SK-N-SH treated with all-trans-retinoic acid at 6 μM for 48 hours (cell line): ENCODE measurements at regions not wholly inside any gene's neighbourhood (a gene's known extent, or its start where the extent isn't known, plus 50 kb on each side); places are given as distances from the start of the nearest gene placed in this dataset.

ENCODE experiments used
- ATAC-seq: fragments of 200-7000 bp; cut with Tn5 transposase; 3 replicates; pipeline ENCODE4 v1.9.1; 2020; ENCODE audit warnings: mild to moderate bottlenecking, moderate library complexity
- ARNTL ChIP-seq: fragments of 450-650 bp; formaldehyde crosslinking; IDR thresholded peaks from 2 replicates; pipeline ENCODE4 v1.5.0; 2020; ENCODE audit warnings: low read depth, mild to moderate bottlenecking, moderate library complexity, borderline replicate concordance
- BACH2 ChIP-seq: fragments of 250-450 bp; sonication (Bioruptor Pico); IDR thresholded peaks from 2 replicates; pipeline ENCODE4 v1.9.0; 2021; ENCODE audit warnings: mild to moderate bottlenecking, borderline replicate concordance
- CSDC2 ChIP-seq: fragments of 250-450 bp; sonication (Bioruptor Pico); IDR thresholded peaks from 2 replicates; pipeline ENCODE4 v1.5.0; 2020; ENCODE audit warnings: mild to moderate bottlenecking, moderate library complexity
- ESRRG ChIP-seq: fragments of 250-450 bp; sonication (Bioruptor Pico); IDR thresholded peaks from 2 replicates; pipeline ENCODE4 v1.6.1; 2021; ENCODE audit warnings: mild to moderate bottlenecking
- GLIS3 ChIP-seq: fragments of 250-450 bp; sonication (Bioruptor Pico); IDR thresholded peaks from 2 replicates; pipeline ENCODE4 v1.5.0; 2020; ENCODE audit warnings: mild to moderate bottlenecking, moderate library complexity
- ISL1 ChIP-seq: fragments of 250-450 bp; sonication (Bioruptor Pico); IDR thresholded peaks from 2 replicates; pipeline ENCODE4 v2.1.2; 2022; ENCODE audit warnings: mild to moderate bottlenecking, moderate library complexity
- OSR1 ChIP-seq: fragments of 250-450 bp; sonication (Bioruptor Pico); IDR thresholded peaks from 2 replicates; pipeline ENCODE4 v1.8.0; 2022; ENCODE audit warnings: moderate library complexity, mild to moderate bottlenecking, inconsistent platforms
- PPARA ChIP-seq: fragments of 250-450 bp; sonication (Bioruptor Pico); IDR thresholded peaks from 2 replicates; pipeline ENCODE4 v1.5.0; 2020; ENCODE audit warnings: mild to moderate bottlenecking, borderline replicate concordance
- RARB ChIP-seq: fragments of 250-450 bp; sonication (Bioruptor Pico); IDR thresholded peaks from 2 replicates; pipeline ENCODE4 v1.8.0; 2021; ENCODE audit warnings: mild to moderate bottlenecking, moderate library complexity
- SNAI2 ChIP-seq: fragments of 250-450 bp; sonication (Bioruptor Pico); IDR thresholded peaks from 2 replicates; pipeline ENCODE4 v1.5.0; 2020; ENCODE audit warnings: mild to moderate bottlenecking, moderate library complexity
- TCF4 ChIP-seq: fragments of 250-450 bp; sonication (Bioruptor Pico); IDR thresholded peaks from 2 replicates; pipeline ENCODE4 v1.8.0; 2021; ENCODE audit warnings: mild to moderate bottlenecking, moderate library complexity, borderline replicate concordance
- TOX ChIP-seq: fragments of 250-450 bp; sonication (Bioruptor Pico); IDR thresholded peaks from 2 replicates; pipeline ENCODE4 v1.8.0; 2021; ENCODE audit warnings: mild to moderate bottlenecking, moderate library complexity, borderline replicate concordance
- ZC3H10 ChIP-seq: fragments of 250-450 bp; sonication (Bioruptor Pico); IDR thresholded peaks from 2 replicates; pipeline ENCODE4 v1.5.1; 2021; ENCODE audit warnings: mild to moderate bottlenecking, moderate library complexity
- ZFP3 ChIP-seq: fragments of 250-450 bp; sonication (Bioruptor Pico); IDR thresholded peaks from 2 replicates; pipeline ENCODE4 v1.5.0; 2020; ENCODE audit warnings: mild to moderate bottlenecking, moderate library complexity
- ZFP30 ChIP-seq: fragments of 450-650 bp; formaldehyde crosslinking; IDR thresholded peaks from 2 replicates; pipeline ENCODE4 v1.5.0; 2022; ENCODE audit warnings: mild to moderate bottlenecking, moderate library complexity
- ZNF565 ChIP-seq: fragments of 450-650 bp; formaldehyde crosslinking; conservative IDR thresholded peaks from 2 replicates; pipeline ENCODE4 v1.5.0; 2020; ENCODE audit warnings: low read depth, mild to moderate bottlenecking, moderate library complexity
- ZNF70 ChIP-seq: fragments of 450-650 bp; formaldehyde crosslinking; IDR thresholded peaks from 2 replicates; pipeline ENCODE4 v1.5.0; 2020; ENCODE audit warnings: mild to moderate bottlenecking, moderate library complexity
- ZNF8 ChIP-seq: fragments of 450-650 bp; formaldehyde crosslinking; IDR thresholded peaks from 2 replicates; pipeline ENCODE4 v1.5.0; 2020; ENCODE audit warnings: mild to moderate bottlenecking, moderate library complexity
- TF ChIP-seq, protein P1 (sequence below): fragments of 250-450 bp; sonication (Bioruptor Pico); IDR thresholded peaks from 2 replicates; pipeline ENCODE4 v1.8.0; 2021; ENCODE audit warnings: low read depth, mild to moderate bottlenecking, moderate library complexity, borderline replicate concordance
- TF ChIP-seq, protein P2 (sequence below): fragments of 250-450 bp; sonication (Bioruptor Pico); IDR thresholded peaks from 2 replicates; pipeline ENCODE4 v1.8.0; 2020; ENCODE audit warnings: mild to moderate bottlenecking, moderate library complexity, borderline replicate concordance
- TF ChIP-seq, protein P3 (sequence below): fragments of 250-450 bp; sonication (Bioruptor Pico); IDR thresholded peaks from 2 replicates; pipeline ENCODE4 v1.5.1; 2021; ENCODE audit warnings: mild to moderate bottlenecking, moderate library complexity
- TF ChIP-seq, protein P4 (sequence below): fragments of 250-450 bp; sonication (Bioruptor Pico); IDR thresholded peaks from 2 replicates; pipeline ENCODE4 v1.5.1; 2020; ENCODE audit warnings: low read depth, mild to moderate bottlenecking, moderate library complexity
- TF ChIP-seq, protein P5 (sequence below): fragments of 250-450 bp; sonication (Bioruptor Pico); IDR thresholded peaks from 2 replicates; pipeline ENCODE4 v1.5.0; 2020; ENCODE audit warnings: mild to moderate bottlenecking, moderate library complexity

DNA sequence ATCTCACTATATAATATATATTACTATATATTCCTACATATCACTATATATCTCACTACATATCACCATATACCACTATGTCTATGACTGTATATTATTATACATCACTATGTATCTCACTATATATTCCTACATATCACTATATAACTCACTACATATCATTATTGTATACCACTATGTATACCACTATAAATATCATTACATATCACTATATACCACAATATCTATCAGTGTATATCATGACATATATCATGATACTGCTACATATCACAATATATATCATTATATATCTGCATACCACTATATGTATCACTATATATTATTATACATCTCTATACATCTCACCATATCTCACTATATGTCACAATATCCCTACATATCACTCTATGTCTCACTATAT is 121.5 kb downstream of the ASCL4 start:
- no peak for ATAC-seq
- TF ChIP-seq PPARA (CRISPR knock-in tag) (no peak), BACH2 (CRISPR knock-in tag) (no peak), OSR1 (CRISPR knock-in tag) (no peak), RARB (no peak), SNAI2 (CRISPR knock-in tag) (no peak), TOX (CRISPR knock-in tag) (no peak)

DNA sequence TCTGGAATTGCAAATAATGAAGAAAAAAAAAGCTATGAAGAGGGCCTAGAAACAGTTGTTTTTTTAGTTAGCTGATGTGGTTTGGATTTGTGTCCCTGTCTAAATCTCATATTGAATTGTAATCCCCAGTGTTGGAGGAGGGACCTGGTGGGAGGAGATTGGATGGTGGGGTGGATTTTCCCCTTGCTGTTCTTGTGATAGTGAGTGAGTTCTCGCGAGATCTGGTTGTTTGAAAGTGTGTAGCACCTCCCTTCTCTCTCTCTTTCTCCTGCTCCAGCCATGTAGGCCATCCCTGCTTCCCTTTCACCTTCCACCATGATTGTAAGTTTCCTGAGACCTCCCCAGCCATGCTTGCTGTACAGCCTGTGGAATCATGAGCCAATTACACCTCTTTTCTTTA is 126.1 kb downstream of the ASCL4 start:
- no peak for ATAC-seq
- TF ChIP-seq OSR1 (CRISPR knock-in tag), result no peak
- no peak for TF ChIP-seq ISL1 (CRISPR knock-in tag)
- TF ChIP-seq GLIS3 (CRISPR knock-in tag), result no peak
- TF ChIP-seq PPARA (CRISPR knock-in tag), result no peak
- TF ChIP-seq TOX (CRISPR knock-in tag), result no peak
- no peak for TF ChIP-seq ZC3H10 (CRISPR knock-in tag)
- TF ChIP-seq, protein P1, sequence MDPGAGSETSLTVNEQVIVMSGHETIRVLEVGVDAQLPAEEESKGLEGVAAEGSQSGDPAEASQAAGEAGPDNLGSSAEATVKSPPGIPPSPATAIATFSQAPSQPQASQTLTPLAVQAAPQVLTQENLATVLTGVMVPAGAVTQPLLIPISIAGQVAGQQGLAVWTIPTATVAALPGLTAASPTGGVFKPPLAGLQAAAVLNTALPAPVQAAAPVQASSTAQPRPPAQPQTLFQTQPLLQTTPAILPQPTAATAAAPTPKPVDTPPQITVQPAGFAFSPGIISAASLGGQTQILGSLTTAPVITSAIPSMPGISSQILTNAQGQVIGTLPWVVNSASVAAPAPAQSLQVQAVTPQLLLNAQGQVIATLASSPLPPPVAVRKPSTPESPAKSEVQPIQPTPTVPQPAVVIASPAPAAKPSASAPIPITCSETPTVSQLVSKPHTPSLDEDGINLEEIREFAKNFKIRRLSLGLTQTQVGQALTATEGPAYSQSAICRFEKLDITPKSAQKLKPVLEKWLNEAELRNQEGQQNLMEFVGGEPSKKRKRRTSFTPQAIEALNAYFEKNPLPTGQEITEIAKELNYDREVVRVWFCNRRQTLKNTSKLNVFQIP (CRISPR knock-in tag), result no peak
- no peak for TF ChIP-seq ZNF70 (CRISPR knock-in tag)
- TF ChIP-seq, protein P2, sequence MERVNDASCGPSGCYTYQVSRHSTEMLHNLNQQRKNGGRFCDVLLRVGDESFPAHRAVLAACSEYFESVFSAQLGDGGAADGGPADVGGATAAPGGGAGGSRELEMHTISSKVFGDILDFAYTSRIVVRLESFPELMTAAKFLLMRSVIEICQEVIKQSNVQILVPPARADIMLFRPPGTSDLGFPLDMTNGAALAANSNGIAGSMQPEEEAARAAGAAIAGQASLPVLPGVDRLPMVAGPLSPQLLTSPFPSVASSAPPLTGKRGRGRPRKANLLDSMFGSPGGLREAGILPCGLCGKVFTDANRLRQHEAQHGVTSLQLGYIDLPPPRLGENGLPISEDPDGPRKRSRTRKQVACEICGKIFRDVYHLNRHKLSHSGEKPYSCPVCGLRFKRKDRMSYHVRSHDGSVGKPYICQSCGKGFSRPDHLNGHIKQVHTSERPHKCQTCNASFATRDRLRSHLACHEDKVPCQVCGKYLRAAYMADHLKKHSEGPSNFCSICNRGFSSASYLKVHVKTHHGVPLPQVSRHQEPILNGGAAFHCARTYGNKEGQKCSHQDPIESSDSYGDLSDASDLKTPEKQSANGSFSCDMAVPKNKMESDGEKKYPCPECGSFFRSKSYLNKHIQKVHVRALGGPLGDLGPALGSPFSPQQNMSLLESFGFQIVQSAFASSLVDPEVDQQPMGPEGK (CRISPR knock-in tag), result no peak
- TF ChIP-seq SNAI2 (CRISPR knock-in tag), result no peak
- TF ChIP-seq ESRRG (CRISPR knock-in tag), result no peak
- no peak for TF ChIP-seq ZFP3 (CRISPR knock-in tag)
- TF ChIP-seq BACH2 (CRISPR knock-in tag), result no peak
- no peak for TF ChIP-seq TCF4 (CRISPR knock-in tag)
- no peak for TF ChIP-seq ZNF8 (CRISPR knock-in tag)
- TF ChIP-seq RARB, result no peak
- TF ChIP-seq, protein P3, sequence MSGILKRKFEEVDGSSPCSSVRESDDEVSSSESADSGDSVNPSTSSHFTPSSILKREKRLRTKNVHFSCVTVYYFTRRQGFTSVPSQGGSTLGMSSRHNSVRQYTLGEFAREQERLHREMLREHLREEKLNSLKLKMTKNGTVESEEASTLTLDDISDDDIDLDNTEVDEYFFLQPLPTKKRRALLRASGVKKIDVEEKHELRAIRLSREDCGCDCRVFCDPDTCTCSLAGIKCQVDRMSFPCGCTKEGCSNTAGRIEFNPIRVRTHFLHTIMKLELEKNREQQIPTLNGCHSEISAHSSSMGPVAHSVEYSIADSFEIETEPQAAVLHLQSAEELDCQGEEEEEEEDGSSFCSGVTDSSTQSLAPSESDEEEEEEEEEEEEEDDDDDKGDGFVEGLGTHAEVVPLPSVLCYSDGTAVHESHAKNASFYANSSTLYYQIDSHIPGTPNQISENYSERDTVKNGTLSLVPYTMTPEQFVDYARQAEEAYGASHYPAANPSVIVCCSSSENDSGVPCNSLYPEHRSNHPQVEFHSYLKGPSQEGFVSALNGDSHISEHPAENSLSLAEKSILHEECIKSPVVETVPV (CRISPR knock-in tag), result no peak
- TF ChIP-seq ZNF565 (CRISPR knock-in tag), result no peak

DNA sequence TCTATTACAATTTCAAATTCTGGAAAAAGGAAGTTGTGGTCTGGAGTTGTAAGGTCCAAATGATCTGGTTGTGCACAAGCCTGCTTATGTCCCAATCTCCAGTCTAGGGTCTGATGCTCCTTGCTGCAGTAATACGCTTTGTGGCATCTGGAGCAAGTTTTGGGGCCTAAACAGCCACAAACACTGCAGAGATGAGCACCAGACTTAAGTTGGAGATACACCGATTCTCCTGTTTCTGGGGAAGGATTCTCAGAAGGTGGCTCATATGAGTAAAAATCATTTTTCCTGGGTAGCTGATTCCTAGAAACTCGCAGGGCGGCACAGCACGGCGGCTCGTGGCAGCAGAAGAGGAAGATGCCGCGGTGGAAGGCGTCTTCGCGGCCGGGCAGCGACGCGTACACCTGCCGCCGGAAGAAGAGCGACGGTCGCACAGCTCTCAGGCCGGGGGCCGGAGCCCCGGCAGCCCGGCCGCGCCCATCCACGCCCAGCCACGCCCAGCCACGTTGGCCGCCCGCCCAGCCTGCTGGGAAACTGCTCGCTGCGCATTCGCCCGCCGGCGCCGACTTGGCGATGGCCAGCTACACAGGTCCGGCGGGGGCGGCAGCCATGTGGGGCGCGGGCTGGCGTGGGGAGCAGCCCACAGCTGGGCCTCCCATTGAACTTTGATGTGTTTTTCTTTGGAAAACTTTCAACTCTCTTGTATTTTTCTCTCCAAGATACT is 129.0 kb downstream of the ASCL4 start:
- ATAC-seq, result peak; percentile 78
- TF ChIP-seq, protein P4, sequence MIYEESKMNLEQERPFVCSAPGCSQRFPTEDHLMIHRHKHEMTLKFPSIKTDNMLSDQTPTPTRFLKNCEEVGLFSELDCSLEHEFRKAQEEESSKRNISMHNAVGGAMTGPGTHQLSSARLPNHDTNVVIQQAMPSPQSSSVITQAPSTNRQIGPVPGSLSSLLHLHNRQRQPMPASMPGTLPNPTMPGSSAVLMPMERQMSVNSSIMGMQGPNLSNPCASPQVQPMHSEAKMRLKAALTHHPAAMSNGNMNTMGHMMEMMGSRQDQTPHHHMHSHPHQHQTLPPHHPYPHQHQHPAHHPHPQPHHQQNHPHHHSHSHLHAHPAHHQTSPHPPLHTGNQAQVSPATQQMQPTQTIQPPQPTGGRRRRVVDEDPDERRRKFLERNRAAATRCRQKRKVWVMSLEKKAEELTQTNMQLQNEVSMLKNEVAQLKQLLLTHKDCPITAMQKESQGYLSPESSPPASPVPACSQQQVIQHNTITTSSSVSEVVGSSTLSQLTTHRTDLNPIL, result no peak
- no peak for TF ChIP-seq TOX (CRISPR knock-in tag)
- TF ChIP-seq TCF4 (CRISPR knock-in tag), result no peak
- no peak for TF ChIP-seq RARB
- no peak for TF ChIP-seq ZNF70 (CRISPR knock-in tag)
- TF ChIP-seq, protein P5, sequence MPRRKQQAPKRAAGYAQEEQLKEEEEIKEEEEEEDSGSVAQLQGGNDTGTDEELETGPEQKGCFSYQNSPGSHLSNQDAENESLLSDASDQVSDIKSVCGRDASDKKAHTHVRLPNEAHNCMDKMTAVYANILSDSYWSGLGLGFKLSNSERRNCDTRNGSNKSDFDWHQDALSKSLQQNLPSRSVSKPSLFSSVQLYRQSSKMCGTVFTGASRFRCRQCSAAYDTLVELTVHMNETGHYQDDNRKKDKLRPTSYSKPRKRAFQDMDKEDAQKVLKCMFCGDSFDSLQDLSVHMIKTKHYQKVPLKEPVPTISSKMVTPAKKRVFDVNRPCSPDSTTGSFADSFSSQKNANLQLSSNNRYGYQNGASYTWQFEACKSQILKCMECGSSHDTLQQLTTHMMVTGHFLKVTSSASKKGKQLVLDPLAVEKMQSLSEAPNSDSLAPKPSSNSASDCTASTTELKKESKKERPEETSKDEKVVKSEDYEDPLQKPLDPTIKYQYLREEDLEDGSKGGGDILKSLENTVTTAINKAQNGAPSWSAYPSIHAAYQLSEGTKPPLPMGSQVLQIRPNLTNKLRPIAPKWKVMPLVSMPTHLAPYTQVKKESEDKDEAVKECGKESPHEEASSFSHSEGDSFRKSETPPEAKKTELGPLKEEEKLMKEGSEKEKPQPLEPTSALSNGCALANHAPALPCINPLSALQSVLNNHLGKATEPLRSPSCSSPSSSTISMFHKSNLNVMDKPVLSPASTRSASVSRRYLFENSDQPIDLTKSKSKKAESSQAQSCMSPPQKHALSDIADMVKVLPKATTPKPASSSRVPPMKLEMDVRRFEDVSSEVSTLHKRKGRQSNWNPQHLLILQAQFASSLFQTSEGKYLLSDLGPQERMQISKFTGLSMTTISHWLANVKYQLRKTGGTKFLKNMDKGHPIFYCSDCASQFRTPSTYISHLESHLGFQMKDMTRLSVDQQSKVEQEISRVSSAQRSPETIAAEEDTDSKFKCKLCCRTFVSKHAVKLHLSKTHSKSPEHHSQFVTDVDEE (CRISPR knock-in tag), result no peak
- TF ChIP-seq, protein P1 (CRISPR knock-in tag), result no peak
- TF ChIP-seq ZFP3 (CRISPR knock-in tag), result no peak
- TF ChIP-seq SNAI2 (CRISPR knock-in tag), result no peak
- no peak for TF ChIP-seq ARNTL (CRISPR knock-in tag)
- no peak for TF ChIP-seq ZC3H10 (CRISPR knock-in tag)
- TF ChIP-seq ZNF565 (CRISPR knock-in tag), result no peak
- TF ChIP-seq CSDC2, result no peak
- TF ChIP-seq, protein P2 (CRISPR knock-in tag), result no peak
- TF ChIP-seq ESRRG (CRISPR knock-in tag), result no peak
- TF ChIP-seq BACH2 (CRISPR knock-in tag), result no peak
- TF ChIP-seq ISL1 (CRISPR knock-in tag), result no peak
- no peak for TF ChIP-seq OSR1 (CRISPR knock-in tag)
- no peak for TF ChIP-seq ZFP30 (CRISPR knock-in tag)
